HG03064 (cell line): ENCODE measurements at regions not wholly inside any gene's neighbourhood (a gene's known extent, or its start where the extent isn't known, plus 50 kb on each side); places are given as distances from the start of the nearest gene placed in this dataset.
"Not testable (repeated sequence)": the region's sequence is repeated elsewhere in the genome, so short reads cannot be mapped to it uniquely, and the experiment has no call there.

Experiments used
- ATAC-seq: cut with Tn5 transposase; IDR thresholded peaks from one replicate; pipeline ENCODE4 v1.9.1; 2021; ENCODE audit warnings: low read depth; ENCODE audit not compliant: unreplicated experiment

DNA sequence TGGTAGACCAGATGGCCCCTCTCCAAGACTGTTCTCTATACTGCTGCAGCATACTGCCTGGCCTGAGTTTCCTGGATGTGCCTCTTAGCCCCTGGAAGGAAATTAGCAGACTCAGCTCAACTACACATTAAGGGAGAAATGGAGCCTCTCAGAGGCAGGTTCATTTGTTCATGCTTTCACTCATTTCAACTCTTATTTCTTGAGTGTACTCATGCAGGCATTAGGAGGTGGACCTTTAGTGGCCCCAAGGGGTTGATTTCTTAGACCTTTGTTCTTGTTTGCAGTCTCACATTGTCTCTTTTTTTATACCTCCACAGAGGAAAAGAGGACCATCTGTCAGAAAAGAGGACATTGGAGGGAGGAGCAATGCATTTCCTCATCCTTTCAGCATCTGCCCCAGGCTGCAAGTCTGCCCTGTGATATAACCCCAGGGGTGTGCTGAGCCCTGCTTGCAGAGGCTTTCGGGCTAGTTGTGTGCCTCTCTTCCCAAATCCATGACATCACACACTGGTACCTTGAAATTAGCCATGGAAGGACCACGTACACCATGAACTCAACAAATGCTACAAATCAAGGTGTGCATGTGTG is 456.2 kb downstream of the CD83 start:
- ATAC-seq, result no peak

DNA sequence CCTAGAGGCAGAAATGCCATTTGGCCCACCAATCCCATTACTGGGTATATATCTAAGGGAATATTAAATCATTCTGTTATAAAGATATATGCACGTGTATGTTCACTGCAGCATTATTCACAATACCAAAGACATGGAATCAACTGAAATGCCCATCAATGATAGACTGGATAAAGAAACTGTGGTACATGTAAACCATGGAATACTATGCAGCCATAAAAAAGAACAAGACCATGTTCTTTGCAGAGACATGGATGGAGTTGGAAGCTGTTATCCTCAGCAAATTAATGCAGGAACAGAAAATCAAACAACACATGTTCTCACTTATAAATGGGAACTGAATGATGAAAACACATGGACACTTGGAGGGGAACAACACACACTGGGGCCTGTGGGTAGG is 458.4 kb downstream of the CD83 start:
- no peak for ATAC-seq

DNA sequence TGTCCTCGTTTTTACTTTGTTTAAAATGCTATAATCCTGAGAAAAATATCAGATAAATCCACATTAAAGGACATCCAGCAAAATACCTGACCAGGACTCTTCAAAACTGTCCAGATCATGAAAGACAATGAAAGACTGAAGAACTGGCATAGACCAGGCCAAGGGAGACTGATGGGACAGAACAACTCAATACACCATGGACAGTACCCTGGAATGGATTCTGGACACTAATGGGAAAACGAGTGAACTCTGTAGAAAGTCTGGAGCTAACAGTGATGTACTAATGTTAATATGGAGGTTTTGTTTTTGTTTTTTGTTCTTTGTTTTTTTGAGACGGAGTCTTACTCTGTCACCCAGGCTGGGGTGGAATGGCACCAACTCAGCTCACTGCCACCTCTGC is 461.4 kb downstream of the CD83 start:
- no peak for ATAC-seq

DNA sequence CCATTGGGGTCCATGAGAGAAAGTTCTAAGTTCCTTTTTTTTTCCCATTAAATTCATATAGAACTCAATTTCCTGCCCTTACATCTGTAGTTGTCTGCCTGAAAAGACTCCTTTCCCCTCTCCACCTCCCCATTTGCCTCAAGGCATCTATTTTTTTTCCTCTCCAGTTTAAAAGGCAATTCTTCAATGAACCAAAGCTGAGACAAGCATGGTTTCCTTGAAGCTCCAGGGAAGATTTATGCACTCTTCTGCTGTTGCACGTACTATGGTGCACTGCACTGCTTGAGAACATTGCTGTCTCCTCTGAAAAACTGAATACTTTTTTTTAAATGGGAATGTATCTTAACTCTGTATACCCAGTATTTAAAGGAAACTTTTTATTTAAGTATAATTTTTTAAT is 465.2 kb downstream of the CD83 start:
- no peak for ATAC-seq

DNA sequence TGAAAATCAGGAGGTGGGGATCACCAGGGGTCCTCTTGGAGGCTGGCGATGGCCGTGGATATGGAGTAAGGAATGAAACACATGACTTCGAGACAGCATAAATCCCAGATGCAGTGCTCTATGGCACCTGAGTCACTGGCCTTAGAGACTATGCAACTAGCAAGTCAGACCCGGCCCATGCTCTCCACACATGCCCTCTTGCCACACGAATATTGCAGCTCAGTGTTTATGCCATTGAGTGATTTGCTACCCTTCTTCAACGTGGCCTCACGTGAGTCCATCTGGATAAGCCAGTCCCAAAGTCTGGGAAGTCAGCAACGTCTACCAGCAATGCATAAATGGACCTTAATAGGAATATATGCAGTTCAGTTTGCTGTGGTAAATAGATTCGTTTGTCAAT is 466.3 kb downstream of the CD83 start:
- no peak for ATAC-seq

DNA sequence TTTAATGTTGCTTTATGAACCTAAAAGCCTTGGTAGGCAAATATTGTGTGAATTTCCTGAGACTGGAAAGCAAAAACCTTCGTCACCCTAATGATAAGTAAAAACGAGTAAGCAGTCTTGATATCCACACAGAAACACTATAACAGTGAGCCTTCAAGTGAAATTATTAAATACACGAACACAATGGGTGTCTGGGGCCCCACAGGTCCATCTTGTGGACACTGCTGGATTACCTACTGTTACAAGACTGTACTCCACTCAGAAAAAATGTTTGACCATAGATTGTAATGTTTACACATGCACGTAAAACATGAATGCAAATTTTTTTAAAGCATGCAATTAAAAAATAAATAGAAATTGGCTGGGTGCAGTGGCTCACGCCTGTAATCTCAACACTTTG is 466.9 kb downstream of the CD83 start:
- ATAC-seq, result no peak

DNA sequence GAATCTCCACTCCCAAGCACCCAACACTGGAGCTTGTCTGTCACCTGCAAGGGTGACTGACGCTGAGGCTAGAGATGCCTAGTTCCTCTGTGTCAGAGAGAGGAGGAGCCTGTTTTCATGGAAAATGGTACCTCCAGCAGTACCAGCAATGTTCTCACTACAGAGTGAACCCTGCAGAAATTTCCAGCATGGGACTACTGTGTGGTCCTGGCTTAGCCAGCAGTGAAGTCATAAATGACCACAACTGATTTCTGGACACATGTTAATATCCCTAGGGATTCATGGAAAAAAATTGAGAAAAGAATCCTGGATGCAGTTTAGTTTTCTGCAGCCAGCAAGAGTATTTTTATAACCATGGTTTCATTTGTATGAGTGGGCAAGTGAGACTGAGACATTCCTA is 468.1 kb downstream of the CD83 start:
- ATAC-seq, result no peak

DNA sequence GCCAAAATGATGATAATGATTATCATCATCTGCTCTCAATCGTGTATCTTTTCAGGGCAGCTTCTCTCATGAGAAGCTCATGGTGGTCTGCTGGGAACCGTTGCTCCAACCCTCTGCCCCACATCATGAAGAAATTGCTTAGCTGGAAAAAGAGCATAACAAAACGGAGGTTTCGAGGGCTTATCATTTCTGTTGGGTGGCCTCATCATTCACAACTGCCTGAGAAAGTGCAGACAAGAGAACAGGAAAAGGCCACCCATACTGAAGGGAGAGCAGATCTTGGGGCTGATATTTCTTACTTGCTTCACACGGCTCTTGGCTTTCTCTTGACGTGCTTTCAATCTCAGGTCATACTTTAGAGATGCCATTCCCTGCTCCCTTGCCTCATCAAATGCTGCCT is 471.6 kb downstream of the CD83 start:
- no peak for ATAC-seq

DNA sequence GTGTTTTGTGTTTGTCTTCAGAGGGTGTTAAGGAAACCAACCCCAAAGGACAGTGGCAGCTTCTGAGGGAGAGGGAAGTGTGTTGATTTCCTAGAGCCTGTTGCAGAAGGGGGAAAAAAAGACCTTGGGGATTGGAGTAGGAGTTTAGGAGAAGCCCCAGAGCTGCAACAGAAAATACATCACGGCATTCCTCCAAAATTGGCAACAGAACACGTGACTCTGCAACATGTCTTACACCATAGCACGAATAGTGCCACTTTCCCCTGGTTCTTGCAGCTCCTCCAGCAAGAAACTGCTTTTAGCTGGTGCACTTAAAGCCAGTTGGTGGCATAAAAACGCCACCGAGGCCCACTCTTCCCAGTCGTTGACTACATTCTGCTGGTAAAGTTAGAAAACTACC is 473.0 kb downstream of the CD83 start:
- no peak for ATAC-seq

DNA sequence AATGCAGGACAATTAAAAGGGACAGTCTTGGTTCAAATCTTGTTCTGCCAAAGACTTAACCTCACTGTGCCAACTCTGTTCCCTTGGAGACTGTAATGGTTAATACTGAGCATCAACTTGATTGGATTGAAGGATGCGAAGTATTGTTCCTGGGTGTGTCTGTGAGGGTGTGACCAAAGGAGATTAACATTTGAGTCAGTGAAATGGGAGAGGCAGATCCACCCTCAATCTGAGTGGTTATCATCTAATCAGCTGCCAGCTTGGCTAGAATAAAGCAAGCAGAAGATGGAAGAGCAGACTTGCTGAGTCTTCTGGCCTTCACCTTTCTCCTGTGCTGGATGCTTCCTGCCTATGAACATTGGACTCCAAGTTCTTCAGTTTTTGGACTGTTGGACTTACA is 474.4 kb downstream of the CD83 start:
- ATAC-seq, result no peak

DNA sequence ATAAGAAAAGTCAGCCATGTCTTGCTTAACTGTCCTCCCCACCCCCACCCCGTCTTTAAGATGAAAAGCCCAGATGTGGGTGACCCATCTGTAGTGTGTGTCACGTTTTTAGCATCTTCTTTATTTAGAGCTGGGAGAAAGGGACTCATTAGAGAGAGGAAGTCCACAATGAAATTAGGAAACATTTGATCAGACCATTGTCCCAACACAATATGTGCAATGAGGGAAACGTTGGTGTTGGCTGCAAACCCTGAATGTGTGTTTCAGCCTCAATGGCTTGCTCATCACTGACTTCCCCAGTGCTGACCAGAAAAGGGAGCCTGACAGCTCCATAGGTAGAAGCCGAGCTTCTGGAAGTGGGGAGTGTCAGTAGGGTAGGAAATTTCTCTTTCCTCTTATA is 475.7 kb downstream of the CD83 start:
- ATAC-seq, result no peak

DNA sequence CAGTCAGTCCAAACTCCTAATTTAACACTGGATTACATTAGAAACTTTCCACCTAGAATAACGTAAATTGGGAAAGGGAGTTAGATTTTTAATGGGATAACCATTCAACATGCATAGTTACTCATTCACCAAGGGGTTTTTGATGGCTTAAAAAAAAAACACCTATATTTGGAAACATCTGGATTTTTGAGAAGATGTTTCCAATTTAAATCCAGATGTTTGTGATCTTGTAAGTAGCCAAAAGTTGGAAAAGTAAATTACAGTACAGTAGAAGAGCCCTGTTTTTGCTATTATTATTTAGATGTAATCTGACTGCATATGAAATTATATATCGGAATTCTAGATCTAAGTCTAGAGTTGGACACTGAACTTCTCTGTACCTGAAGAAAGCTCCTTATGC is 478.2 kb downstream of the CD83 start:
- no peak for ATAC-seq

DNA sequence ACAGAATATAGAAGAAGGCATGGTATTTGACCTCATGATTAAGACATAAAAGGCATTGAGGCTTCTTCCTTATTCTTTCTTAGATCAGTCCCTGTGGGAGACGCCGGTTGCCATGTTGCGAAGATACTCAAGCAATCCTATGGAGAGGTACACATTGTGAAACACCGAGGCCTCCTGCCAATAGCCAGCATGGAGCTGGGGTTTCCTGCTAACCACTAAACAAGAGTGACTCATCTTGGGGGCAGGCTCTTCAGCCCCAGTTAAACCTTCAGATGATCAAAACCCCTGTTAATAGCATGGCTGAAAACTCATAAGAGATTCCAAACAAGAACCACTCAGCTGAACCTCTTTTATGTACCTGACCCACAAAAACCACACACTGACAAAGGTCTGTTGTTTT is 478.8 kb downstream of the CD83 start:
- ATAC-seq, result no peak

DNA sequence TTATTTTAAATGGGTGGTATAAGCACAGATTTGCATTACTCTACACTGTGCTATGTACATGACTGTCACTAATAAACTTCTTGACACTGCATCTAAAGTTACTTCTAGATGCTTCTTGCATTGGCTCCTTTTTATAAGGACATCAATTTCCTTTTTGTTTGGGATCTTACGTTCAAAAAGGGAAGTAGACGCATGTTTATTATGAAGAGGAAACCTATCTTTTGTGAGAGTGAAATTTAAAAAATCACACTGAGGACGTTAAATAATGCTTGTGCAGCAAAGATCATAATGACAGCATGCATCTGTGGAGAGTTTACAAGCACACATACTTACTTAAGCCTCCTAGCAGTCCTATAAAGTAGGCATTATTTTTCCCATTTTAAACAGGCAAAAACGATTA is 479.5 kb downstream of the CD83 start:
- ATAC-seq, result no peak

DNA sequence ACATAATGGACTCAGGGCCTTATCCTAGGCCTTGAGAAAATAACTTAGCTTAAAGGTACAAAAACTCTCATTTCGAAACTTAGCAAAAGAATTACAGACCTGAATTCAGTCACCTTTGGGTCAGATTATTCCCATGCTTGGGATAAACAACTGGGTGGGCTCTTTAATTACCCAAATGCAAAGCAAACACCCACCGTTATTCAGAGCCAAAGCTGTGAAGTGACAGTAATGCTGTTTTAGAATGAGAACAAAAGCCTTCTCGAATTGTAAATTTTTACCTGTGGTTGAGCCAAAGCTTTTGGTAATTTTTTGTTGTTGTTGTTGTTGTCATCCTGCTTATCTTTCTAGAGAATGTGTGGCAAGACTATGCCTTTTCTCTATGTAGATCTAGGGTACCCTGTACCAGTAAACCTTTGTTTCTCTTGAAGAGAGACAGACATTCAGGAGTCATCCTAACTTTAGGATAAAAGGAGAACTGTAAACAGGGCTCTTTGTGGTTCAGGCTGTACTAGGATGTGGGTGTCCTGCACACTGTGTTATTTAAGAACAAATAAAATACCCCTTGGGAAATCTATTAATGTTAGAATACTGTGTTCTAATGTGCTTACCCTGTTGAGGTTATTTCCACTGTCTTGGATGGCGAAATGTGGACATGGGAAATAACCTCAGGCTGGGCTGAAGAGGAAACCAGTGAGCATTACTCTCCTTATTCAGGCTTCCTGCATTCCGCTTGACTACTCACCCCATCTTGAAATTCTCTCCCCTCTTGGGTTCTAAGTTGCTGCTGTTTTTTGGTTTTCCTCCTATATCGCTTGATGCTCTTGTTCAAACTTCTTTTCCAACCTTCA is 480.7 kb downstream of the CD83 start:
- ATAC-seq, result no peak

DNA sequence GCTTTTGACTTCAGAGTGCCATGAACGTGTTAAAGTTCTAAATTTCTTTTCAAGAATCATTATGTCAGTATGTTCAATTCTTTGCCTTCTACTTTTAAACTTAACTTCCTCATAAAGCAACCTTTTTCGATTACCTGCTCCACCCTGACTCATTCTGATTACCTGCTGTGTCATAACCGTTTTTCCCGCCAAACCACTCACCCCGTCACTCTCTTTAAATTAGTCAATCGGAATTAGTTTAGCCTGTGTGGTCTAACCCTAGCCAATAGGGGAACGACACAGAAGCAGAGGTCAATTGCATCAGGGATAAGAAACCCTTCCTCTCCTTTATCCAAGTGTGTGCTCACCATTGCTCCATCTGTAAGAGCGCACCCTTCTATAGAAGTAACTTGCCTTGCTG is 482.7 kb downstream of the CD83 start:
- ATAC-seq, result not testable (repeated sequence)

DNA sequence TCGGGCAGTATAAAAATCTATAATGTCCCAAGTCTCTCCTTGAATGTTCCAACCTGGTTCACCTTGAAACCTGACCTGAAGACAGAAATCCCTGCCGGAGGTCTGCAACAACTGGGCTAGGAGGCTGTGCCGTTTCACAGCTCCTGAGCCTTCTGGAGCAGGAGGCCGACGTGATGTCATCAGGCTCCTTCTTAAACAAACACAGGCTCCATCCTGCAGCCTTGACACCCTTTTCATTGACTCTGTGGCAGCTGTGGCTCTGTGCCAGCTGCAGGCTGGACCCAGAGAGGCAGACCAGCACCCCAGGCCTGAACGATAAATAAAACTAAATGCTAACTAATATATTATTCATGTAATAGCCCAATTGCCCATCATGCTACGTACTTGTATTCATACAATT is 483.9 kb downstream of the CD83 start:
- no peak for ATAC-seq

DNA sequence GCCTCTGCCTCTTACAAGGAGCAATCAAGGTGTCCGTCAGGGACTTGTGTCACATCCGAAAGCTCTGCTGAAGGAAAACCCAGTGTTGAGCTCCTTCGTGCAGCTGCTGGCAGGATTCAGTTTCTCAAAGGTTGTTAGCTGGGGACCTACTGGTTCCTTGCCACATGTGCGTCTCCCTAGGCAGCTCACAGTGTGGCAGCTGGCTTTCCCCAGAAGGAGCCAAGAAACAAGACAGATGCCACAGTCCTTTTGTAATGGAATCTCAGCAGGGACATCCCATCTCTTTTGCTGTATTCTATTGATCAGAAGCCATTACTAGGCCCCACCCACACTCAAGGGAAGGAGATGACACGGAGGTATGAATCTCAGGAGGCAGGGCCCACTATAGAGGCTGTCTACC is 488.8 kb downstream of the CD83 start:
- no peak for ATAC-seq

DNA sequence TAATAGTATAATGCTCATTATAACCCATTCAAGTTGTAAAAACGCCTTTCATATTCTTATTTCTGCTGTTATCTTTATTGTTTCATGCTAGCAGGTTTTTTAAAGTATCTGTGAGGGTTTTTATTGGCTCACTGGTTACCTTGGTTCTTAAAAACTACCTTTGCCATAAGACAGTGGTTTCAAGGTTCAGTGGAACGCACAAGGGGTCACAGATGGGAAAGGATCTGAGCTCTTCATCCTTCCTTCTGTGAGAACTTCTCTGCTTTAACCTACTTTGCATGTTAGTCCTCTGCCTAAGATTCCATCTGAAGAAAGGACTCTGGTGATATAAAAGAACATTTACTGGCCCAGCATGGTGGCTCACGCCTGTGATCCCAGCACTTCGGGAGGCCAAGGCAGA is 492.6 kb downstream of the CD83 start:
- no peak for ATAC-seq

DNA sequence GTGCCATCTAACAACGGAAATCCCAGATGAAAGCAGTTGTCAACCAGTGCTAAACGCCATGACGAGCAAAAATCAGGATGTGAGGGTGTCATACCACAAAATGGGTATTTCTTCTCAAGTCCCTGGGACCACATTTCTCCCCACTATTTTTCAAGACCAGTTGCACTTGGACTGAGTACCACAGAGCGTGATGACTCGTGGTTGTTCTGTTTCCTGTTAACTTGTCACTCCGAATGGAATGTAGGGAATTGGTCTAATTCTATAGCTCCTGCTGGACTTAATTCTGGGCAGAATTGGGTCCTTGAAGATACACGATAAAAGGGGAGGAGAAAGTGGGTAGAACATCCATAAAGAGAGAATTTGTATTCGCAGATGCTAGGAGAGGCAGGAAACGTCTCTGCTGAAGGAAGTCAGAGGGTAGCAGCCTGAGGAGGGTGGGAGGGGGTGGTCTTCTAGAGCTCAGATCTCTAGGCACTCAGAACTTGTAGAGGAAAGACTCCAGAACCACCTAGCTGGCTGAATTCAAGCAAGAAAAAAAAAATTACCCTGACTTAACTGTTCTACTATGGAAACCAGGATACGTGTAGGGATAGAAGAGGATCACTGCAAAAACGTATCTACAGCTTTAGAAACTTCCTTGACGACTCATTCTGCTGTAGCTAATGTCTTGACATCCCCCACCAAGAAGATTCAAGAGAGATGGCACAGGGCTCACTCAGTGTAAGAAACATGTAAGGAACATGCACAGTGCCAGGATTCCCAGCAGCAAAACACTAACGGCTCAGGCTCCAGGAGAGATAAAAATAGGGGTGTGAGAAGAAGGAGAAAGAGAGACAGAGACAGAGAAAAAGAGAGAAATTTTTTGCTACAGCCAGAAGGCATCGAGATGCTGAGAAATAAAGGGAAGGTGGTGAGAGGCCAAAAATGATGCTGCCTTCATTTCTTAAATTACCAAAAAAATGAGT is 494.7 kb downstream of the CD83 start:
- no peak for ATAC-seq

DNA sequence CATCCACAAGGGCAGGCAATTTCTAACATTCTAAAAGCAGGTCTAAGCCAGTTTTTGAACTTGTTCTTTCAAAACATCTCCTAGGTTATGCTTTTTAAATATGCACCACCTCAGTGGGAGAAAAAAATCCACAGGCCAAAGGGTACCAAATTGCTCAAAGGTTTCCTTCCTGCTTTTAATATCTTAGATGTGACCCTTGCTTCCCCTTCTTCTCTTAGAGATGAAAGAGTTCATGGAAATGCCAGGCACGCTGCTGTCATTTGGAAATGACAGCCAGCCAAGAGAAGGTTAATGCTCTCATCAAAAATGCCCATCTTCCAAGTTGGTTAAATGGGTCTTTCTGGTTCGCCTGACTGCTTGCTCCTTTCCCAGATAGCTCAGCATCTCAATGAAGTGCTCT is 497.1 kb downstream of the CD83 start:
- no peak for ATAC-seq
